GM19452 (cell line): ENCODE measurements at regions not wholly inside any gene's neighbourhood (a gene's known extent, or its start where the extent isn't known, plus 50 kb on each side); places are given as distances from the start of the nearest gene placed in this dataset.

Experiments
- ATAC-seq: cut with Tn5 transposase; IDR thresholded peaks from one replicate; pipeline ENCODE4 v1.9.1; 2021; ENCODE audit not compliant: unreplicated experiment

- no peak for ATAC-seq
These were observed 219.2 kb downstream of the C6orf118 start for GRCh38 chr6:165090242-165090641.

DNA sequence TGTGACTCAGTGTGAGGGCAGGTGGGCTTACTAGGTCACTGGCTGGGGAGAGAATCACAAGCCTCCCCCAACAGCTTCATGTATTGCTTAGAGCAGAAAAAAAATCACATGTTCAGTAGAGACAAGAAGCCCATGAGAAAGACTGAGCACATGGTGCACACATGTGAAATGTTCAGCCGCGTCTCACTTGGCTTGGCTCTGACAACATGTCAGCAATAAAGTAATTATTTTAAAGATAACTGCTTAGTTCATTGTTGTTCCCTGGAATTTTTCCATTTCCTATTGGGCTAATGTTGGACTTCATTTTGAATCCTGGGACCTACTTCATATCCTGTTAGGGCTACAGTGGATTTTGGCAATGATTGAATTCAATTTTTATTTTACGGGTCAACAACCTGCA is 222.6 kb downstream of the C6orf118 start:
- no peak for ATAC-seq

GRCh38 chr6:165082636-165083035 is 226.8 kb downstream of the C6orf118 start:
- ATAC-seq: no peak

GRCh38 chr6:165081944-165082532 is 227.4 kb downstream of the C6orf118 start:
- no peak for ATAC-seq

GRCh38 chr6:165077876-165078275 is 231.5 kb downstream of the C6orf118 start:
- no peak for ATAC-seq

DNA sequence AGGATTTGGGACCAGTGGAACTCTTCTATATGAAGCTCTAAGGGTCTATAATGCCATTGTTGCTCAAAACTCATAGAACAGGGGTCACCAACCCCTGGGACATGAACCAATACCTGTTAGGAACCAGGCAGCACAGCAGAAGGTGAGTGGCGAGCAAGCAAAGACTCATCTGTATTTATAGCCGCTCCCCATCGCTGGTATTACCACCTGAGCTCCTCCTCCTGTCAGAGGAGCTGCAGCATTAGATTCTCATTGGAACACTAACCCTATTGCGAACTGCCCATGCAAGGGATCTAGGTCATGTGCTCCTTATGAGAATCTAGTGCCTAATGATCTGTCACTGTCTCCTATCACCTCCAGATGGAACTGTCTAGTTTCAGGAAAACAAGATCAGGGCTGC is 237.5 kb downstream of the C6orf118 start:
- no peak for ATAC-seq

DNA sequence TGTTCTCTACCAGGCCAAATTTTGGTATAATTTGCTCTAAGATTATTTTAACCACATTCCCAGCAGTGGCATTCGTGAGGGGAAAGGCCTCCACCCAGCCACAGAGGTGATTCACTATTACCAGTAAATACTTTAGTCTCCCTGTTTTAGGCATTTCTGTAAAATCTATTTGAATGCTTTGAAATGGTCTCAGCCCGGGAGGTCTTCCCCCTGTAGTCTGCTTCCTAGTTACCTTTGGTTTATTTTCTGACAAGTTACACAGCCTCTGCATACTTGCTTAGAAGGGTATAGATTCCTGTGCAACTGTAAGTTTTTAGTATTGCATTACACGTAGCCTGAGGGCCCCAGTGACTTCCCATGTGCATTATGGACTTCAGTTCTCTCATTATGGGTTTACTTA is 248.7 kb downstream of the C6orf118 start:
- no peak for ATAC-seq

DNA sequence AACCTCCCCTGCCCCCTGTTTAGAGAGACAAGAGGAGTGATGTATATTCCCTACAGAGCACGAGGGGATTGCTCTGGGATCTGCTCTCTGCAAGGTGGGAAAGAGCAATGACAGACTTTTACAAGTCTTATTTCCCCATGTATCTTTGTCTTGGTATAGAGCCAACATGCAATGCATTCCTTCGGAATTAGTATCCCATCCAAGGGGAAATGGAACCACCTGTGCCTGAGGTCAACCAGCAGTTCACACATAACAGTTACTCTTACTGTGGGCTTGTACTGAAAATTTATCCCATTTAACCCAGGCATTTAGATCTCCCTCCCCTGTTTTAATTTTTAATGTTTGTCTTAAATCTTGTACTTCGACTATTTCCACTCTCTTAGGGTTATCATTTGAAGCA is 250.4 kb downstream of the C6orf118 start:
- no peak for ATAC-seq

- no peak for ATAC-seq
These were observed 253.1 kb downstream of the C6orf118 start for GRCh38 chr6:165056292-165056691.

GRCh38 chr6:165055231-165055630 is 254.2 kb downstream of the C6orf118 start:
- no peak for ATAC-seq

DNA sequence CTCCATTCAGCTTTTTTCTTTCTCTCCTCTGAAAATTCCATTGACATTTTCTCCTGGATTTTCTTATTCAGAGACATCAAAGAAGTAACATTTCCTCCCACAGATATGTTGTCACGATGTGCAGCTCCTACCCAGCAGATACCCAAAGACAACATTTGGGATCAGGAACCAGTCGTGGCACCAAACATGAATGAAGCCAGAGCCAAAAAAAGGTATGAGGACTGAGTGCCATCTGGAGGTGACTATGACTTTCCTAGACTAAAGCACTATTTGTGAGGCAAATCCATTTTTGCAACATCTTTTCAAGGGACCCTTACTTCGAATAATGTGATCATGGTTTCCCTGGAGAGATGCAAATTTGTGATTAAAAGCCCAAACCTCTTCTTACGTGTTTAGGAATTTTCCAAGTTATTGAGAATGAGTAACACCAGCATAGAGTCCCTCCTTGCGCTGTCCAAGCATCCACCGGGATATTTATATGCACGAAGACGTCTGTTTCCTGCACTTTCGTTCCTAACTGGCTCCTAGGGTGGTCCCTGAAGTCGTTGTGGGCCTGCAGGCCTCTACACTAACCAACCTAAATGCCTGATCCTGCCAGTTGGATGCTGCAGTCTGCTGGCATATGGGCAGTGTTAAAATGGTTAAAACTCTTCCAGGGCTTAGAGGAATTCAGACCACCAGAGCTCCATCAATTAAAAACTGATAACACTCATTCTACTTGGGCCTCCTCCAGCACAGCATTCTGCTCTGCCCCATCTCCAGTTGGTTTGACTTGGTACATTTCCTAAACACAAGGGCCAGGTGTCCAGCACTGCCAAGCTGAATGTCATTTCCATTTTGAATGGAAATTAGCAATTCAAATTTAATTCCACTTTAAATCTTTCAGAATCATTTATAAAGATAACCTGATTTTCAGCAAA is 256.6 kb downstream of the C6orf118 start:
- ATAC-seq: no peak

- no peak for ATAC-seq
These were observed 260.0 kb downstream of the C6orf118 start for GRCh38 chr6:165049362-165049761.

GRCh38 chr6:165047952-165048351 is 261.5 kb downstream of the C6orf118 start:
- no peak for ATAC-seq

DNA sequence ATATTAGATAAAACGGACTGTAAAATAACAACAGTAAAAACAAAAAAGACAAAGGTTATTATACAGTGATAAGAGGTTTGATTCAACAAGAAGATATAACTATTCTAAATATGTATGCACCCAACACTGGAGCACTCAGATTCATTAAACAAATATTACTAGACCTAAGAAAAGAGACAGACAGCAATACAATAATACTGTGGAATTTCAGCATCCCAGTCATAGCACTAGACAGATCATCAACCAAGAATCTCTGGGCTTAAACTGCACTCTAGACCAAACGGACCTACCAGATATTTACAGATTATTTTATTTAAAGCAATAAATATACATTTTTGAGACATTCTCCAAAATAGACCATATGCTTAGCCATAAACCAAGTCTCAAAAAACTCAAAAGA is 263.8 kb downstream of the C6orf118 start:
- ATAC-seq: no peak

DNA sequence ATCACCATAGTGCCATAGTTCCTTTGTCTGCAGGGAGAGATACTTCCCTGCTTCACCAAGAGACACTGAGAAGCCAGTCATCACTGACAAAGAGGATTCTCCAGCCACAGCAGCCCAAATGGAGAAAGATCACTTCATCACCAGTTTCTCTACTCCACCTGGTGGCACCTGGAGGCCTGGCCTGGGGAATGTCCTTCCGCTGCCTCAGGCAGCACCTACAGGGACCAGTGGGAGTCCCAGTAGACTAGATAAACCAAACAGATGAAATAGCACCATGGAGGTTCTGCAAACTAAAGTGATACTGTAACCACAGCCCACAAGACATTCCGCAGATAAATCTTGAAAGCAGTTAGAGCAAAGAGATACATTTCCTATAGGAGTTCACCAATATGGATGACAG is 266.5 kb downstream of the C6orf118 start:
- ATAC-seq: no peak

DNA sequence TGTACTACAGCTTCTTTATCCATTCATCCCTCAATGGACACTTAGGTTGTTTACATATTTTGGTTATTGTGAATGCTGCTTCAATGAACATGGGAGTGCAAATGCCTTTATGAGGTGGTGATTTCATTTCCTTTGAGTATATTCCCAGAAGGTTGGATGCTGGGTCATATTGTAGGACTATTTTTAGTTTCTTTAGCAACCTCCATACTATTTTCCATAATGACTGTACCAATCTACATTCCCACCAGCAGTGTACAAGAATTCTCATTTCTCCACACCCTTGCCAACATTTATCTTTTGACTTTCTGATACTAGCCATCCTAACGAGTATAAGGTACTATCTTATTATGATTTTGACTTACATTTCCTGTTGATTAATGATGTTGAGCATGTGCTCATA is 269.0 kb downstream of the C6orf118 start:
- ATAC-seq: no peak

GRCh38 chr6:165034271-165034741 is 275.1 kb downstream of the C6orf118 start:
- no peak for ATAC-seq

DNA sequence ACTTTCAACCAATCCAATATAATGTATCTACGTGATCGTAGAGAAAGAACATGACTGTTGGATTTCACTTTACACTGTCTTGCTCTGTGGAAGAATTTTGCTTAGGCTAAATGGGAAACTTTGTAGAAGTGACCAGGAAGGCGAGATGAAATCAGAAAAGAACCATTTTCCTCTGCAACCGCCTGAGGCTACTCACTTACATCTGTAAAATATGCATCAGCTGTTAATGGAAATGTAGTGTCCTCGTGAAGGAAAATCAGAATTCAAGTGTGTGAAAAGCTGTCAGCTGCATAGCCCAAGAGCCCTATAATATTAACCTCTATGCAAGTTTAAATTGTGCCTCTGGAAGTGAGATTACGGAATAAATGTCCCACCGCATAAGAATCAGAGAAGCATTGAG is 277.9 kb downstream of the C6orf118 start:
- no peak for ATAC-seq

DNA sequence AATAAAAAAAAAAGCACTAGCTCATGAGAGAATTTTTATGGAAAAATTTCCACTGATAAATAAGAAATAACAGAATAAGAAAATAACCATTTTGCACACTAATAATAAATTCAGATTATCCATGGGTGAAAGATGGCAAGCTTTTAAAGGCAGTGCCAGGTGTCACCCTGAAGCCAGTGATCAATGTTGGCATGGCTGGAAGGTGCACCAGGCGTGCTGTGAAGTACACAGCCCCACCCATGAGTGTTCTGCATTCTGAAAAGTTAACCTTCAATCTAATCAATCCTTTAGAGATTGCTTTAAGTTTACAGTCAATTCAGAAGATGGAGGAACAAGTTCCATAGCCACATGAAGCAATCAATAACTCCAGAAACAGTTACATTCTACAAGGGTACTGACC is 284.4 kb downstream of the C6orf118 start:
- ATAC-seq: no peak

DNA sequence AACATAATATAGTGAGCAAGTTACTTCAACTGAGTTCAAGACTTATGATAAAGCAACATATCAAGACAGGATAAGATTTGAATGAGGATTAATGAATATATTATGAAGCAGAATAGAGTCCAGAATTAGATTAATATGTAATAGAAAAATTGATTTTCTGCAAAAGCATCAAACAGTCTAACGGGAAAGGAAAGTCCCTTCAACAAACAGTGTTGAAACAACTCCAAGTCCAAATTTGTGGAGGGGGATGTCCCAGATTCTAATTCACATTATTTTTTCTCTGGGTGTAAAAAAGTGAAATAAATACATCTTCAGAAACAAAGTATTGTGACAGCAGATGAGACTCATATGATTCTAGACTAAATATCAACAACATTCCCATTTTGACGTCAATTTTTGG is 289.7 kb downstream of the C6orf118 start:
- no peak for ATAC-seq

- ATAC-seq: no peak
These were observed 293.7 kb downstream of the C6orf118 start for GRCh38 chr6:165015676-165016075.

DNA sequence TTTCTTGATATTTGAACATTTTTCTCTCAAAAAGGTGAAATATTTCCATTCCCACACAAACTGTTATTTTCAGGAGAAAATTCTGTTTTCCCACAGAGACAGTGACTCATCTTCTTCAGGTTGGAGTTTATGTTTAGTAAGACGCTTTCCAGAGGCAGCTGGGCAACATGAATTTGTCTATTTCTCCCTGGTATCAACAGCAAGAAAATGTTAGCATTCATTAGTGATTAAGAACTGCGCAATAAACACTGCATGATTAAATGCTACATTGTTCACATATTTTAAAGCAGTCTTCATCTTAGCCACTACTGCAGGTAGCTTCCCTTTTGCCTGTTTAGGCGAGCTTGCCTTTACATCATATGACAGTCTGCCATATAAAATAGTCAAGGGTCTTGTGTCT is 295.7 kb downstream of the C6orf118 start:
- no peak for ATAC-seq
